Naive B cell (primary cell): ENCODE measurements at regions not wholly inside any gene's neighbourhood (a gene's known extent, or its start where the extent isn't known, plus 50 kb on each side); places are given as distances from the start of the nearest gene placed in this dataset.
"Not testable (repeated sequence)": the region's sequence is repeated elsewhere in the genome, so short reads cannot be mapped to it uniquely, and the experiment has no call there.

Experiments
- ATAC-seq, 2 donors: fragments of 150-1000 bp; cut with Tn5 transposase; 2 replicates each; pipeline ENCODE4 v1.10.0; 2021; ENCODE audit warnings: low read depth in 2 of 2, mild to moderate bottlenecking in 2 of 2, moderate library complexity in 2 of 2
- DNase-seq: peaks from one replicate; pipeline ENCODE4 v3.0.0; 2022
- H3K27ac Mint-ChIP-seq, 6 donors: one replicate each; pipeline ENCODE4 v1.8.0; 2020 to 2022; ENCODE audit warnings: mild to moderate bottlenecking in 6 of 6, mixed read lengths in 6 of 6, moderate library complexity in 5 of 6, inconsistent platforms in 2 of 6
- H3K27me3 Mint-ChIP-seq, 3 donors: one replicate each; pipeline ENCODE4 v1.8.0; 2021 to 2022; ENCODE audit warnings: mixed read lengths in 3 of 3, mild to moderate bottlenecking in 1 of 3
- H3K36me3 Mint-ChIP-seq, 2 donors: one replicate each; pipeline ENCODE4 v1.8.0; 2020 to 2022; ENCODE audit warnings: mixed read lengths in 2 of 2, inconsistent platforms in 1 of 2, mild to moderate bottlenecking in 1 of 2
- H3K4me1 Mint-ChIP-seq, 3 donors: one replicate each; pipeline ENCODE4 v1.8.0; 2020 to 2022; ENCODE audit warnings: mixed read lengths in 3 of 3, inconsistent platforms in 1 of 3, mild to moderate bottlenecking in 1 of 3, moderate library complexity in 1 of 3
- H3K4me3 Mint-ChIP-seq, 8 donors: one replicate each; pipeline ENCODE4 v1.8.0; 2020 to 2022; ENCODE audit warnings: mild to moderate bottlenecking in 8 of 8, mixed read lengths in 8 of 8, moderate library complexity in 8 of 8, inconsistent platforms in 2 of 8
- H3K9me3 Mint-ChIP-seq, 7 donors: one replicate each; pipeline ENCODE4 v1.8.0; 2020 to 2022; ENCODE audit warnings: mixed read lengths in 7 of 7, mild to moderate bottlenecking in 5 of 7, inconsistent platforms in 2 of 7, moderate library complexity in 1 of 7

DNA sequence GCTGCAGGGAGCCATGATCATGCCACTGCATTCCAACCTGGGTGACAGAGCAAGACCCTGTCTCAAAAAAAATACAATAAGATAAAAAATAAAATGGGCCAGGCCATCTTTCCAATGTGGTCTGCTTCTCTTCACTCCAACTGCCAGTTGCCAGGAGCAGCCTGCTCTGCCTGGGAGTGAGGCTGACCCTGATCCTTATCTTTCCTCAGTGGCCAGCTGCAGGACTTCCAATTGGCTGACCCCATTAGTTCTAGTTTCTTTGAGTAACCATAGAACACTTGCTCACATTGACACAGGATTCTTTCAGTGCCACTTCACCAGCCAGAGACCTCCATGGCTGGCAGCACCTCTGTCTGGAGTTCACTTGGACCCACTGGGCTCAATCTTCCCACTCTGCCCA, 258.6 kb downstream of the MID1IP1 start:
- peaks cover 7 to 8% of the 10 kb centered on the region in 2 donors for H3K36me3 Mint-ChIP-seq
- DNase-seq (no peak), ATAC-seq (no peak)
- no peak overlapping the region for H3K27ac Mint-ChIP-seq
- peaks cover 0 to 4% (median 0%) of the 10 kb centered on the region in 3 donors for H3K4me1 Mint-ChIP-seq
- no peak overlapping the region for H3K4me3 Mint-ChIP-seq
- H3K27me3 Mint-ChIP-seq, result peaks cover 0 to 9% (median 0%) of the 10 kb centered on the region in 3 donors
- peaks cover 0 to 11% (median 4%) of the 10 kb centered on the region in 7 donors for H3K9me3 Mint-ChIP-seq

DNA sequence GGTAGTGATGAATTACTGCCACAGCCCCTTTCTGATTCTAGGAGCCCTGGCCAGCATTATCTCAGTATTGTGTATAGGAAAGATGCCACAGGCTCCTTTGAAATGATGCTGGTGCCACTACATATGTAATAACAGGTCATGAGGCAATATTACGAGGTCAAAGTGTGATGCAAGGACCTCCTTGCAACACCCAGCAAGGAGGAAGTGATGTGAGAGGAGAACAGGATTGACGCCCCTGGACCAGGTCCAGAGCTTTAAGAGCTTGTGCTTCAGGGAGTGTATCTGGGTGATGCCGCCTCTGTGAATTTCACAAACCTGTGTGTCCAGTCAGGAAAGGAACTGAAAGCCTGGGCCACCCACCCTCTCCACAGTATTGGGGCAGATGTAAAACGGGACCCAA, 261.8 kb downstream of the MID1IP1 start:
- peaks cover 7 to 8% of the 10 kb centered on the region in 2 donors for H3K36me3 Mint-ChIP-seq
- peaks cover 0 to 9% (median 0%) of the 10 kb centered on the region in 3 donors for H3K27me3 Mint-ChIP-seq
- peaks cover 0 to 4% (median 0%) of the 10 kb centered on the region in 3 donors for H3K4me1 Mint-ChIP-seq
- DNase-seq (no peak), ATAC-seq (no peak)
- no peak overlapping the region for H3K4me3 Mint-ChIP-seq
- H3K9me3 Mint-ChIP-seq, result peaks cover 0 to 6% (median 4%) of the 10 kb centered on the region in 7 donors
- H3K27ac Mint-ChIP-seq, result no peak overlapping the region

DNA sequence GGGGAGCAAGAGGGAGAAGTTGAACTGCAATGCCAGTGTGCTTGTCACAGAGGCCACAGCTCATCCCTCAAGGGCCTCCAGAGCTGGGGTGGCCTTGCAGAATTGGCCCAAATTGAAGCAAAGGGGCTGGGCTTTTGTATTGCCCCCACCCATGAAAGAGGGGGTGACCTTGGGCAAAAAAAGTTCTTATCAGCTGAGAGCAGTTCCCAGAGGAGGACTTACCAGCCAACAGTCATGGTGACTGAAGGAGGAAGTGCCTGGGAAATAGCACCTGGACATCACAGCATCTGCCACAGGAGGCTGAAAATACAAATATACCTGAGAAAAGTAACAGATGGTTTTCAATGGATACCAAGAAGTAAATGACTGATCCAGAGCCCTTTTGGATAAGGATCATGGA, 262.4 kb downstream of the MID1IP1 start:
- Mint-ChIP-seq H3K36me3 (peaks cover 7 to 8% of the 10 kb centered on the region in 2 donors), H3K27me3 (peaks cover 0 to 9% (median 0%) of the 10 kb centered on the region in 3 donors), H3K27ac (no peak overlapping the region), H3K4me3 (no peak overlapping the region), H3K9me3 (peaks cover 1 to 6% (median 5%) of the 10 kb centered on the region in 7 donors), H3K4me1 (peaks cover 0 to 4% (median 0%) of the 10 kb centered on the region in 3 donors)
- no peak for DNase-seq
- no peak for ATAC-seq

DNA sequence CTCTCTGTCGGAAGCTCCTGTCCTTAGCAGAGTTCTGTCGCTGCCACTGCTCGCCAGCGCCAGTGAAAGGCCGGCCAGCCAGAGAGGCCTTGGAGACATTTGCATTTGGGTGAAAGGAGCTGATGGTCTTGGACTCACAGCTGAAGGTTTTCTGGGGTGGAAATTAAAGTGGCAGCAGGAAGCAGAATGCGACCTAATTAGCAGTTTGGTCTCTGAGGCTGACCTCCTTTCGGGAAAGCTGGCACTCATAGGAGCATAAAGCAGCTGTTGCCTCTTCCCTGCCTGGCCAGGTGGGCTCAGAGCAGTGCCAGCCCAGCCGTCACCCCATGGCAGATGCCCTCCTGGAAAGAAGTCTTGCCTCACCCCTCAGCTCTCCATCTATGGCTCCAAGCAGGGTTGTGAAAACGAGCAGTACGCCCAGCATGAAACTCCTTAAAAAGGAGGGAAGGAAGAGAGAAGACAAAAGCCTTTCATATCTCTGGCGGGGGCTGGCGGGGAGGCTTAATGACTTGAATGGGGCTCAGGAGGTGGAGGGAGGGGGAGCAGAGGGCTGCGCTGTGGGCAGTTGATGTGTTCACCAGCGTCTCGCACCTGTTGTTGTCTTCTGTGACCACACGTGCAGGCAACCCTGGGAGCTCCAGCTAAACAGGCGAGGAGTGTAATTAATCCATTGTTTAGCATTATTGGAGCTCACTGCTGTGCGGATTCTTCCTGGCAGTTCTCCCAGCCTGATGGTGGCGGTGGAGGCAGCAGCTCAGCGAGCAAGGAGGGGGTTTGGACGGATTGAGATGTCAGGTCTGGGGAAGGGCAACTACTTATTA, 264.0 kb downstream of the MID1IP1 start:
- H3K36me3 Mint-ChIP-seq, result peaks cover 7 to 8% of the 10 kb centered on the region in 2 donors
- H3K9me3 Mint-ChIP-seq, result peaks cover 4 to 16% (median 9%) of the 10 kb centered on the region in 7 donors
- H3K4me1 Mint-ChIP-seq, result peaks cover 0 to 4% (median 0%) of the 10 kb centered on the region in 3 donors
- H3K4me3 Mint-ChIP-seq, result no peak overlapping the region
- ATAC-seq (no peak), DNase-seq (no peak)
- no peak overlapping the region for H3K27ac Mint-ChIP-seq
- H3K27me3 Mint-ChIP-seq, result peaks cover 0 to 9% (median 0%) of the 10 kb centered on the region in 3 donors

DNA sequence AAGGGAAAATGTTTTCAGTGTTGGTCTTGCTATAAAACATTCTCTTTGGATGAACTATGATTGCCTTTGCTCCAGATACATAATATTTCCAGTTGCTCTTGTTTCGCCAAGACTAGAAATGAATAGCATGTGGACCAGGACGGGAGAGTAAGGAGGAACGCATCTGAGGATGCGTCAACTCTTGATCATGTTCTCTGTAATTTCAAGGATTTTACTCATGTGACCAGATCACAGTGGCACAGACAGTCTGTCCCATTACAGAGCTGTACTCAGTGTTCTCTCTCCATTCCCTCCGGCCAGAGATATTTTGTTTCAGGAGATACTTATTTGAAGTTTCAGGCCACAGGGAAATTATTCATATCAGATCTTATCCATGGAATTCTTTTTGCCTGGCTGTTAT, 266.6 kb downstream of the MID1IP1 start:
- ATAC-seq, result no peak
- no peak overlapping the region for H3K4me3 Mint-ChIP-seq
- H3K9me3 Mint-ChIP-seq, result peaks cover 0 to 13% (median 6%) of the 10 kb centered on the region in 7 donors
- H3K36me3 Mint-ChIP-seq, result no peaks in the 10 kb centered on the region
- no peak for DNase-seq
- peaks cover 0 to 8% (median 4%) of the 10 kb centered on the region in 3 donors for H3K27me3 Mint-ChIP-seq
- H3K4me1 Mint-ChIP-seq, result no peaks in the 10 kb centered on the region
- no peak overlapping the region for H3K27ac Mint-ChIP-seq

DNA sequence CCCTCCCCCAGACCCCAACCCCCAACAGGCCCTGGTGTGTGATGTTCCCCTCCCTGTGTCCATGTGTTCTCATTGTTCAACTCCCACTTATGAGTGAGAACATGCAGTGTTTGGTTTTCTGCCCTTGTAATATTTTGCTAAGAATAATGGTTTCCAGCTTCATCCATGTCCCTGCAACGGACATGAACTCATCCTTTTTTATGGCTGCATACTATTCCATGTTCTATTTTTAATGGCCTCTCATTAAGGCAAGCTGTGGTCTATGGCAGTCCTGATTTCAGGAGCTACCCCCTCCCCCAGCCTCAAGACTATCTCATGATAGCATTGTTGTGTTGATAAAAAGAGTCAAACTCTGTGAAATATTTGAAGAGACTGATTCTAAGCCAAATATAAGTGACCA, 267.4 kb downstream of the MID1IP1 start:
- not testable (repeated sequence) for DNase-seq, ATAC-seq, H3K4me3 Mint-ChIP-seq, H3K27ac Mint-ChIP-seq, H3K36me3 Mint-ChIP-seq, H3K27me3 Mint-ChIP-seq, H3K4me1 Mint-ChIP-seq
- peaks cover 0 to 16% (median 6%) of the 10 kb centered on the region in 7 donors for H3K9me3 Mint-ChIP-seq

DNA sequence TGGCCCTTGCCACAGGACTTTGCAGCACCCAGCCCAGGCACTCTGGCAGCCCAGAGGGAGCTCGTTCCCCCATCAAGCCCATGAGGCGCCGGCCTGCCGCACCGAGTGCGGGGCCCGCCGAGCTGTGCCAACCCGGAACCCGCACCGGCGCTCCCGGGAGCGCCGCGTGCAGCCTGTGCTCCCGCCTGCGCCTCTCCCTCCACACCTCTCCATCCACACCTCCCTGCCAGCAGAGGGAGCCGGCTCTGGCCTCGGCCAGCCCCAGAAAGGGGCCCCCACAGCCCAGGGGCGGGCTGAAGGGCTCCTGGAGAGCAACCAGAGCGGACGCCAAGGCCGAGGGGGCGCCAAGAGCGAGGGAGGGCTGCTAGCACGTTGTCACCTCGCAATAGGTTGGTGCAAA, 268.8 kb downstream of the MID1IP1 start:
- Mint-ChIP-seq H3K4me1 (no peaks in the 10 kb centered on the region), H3K36me3 (peaks cover 0 to 3% of the 10 kb centered on the region in 2 donors)
- ATAC-seq, result no peak

DNA sequence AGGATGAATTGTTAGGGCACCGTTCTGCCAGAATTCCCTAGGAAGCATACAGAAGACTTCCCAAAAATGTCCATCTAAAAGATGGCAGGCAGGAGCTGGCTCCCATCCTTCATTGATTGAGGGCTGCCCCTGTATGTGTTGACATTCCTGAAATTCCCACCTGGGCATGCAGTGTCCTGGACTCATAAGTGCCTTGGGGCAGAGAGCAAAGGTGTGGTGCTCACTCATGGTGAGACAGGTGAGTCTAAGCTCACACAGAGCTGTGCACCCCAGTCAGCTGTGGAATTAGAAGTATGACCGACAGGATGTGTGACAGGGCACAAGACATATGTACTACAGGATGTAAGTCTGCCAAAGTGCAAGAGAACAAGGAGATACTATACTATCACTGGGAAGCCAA, 271.9 kb downstream of the MID1IP1 start:
- no peak for ATAC-seq
- H3K27ac Mint-ChIP-seq, result peak overlapping the region in 1 of 6 donors; percentile 81

More for the DNA sequence above, 268.8 kb downstream of the MID1IP1 start:
- Mint-ChIP-seq H3K27ac (no peak overlapping the region), H3K4me3 (no peak overlapping the region), H3K27me3 (peaks cover 0 to 8% (median 4%) of the 10 kb centered on the region in 3 donors), H3K9me3 (peaks cover 0 to 18% (median 6%) of the 10 kb centered on the region in 7 donors)
- no peak for DNase-seq

DNA sequence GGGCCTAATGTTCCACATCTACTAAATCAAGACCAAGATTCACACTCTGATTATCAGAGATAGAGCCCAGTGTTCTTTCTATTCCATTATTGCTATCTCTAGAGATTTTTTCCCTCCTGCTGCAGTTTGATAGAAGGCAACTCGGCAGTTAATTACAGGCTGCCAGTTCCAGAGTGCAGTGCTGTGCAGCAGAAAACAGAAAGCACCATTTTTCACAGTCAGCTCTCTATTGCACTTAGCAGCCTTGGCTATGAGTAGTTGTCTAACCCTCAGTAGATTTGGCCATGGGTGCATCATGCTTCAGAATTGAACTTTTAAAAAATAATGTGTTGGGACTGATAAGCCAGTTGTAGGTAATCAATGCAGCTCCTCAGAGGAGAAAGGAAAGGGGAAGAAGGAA, 295.3 kb downstream of the MID1IP1 start:
- Mint-ChIP-seq H3K36me3 (no peaks in the 10 kb centered on the region), H3K4me3 (no peak overlapping the region), H3K9me3 (peaks cover 0 to 12% (median 6%) of the 10 kb centered on the region in 7 donors), H3K4me1 (no peaks in the 10 kb centered on the region), H3K27ac (no peak overlapping the region), H3K27me3 (no peaks in the 10 kb centered on the region)
- no peak for DNase-seq
- ATAC-seq, result no peak

More for the DNA sequence above, 271.9 kb downstream of the MID1IP1 start:
- Mint-ChIP-seq H3K4me3 (peak overlapping the region in 1 of 8 donors; percentile 16), H3K27me3 (peaks cover 0 to 8% (median 4%) of the 10 kb centered on the region in 3 donors), H3K36me3 (peaks cover 0 to 8% of the 10 kb centered on the region in 2 donors), H3K9me3 (peaks cover 2 to 18% (median 11%) of the 10 kb centered on the region in 7 donors), H3K4me1 (no peaks in the 10 kb centered on the region)
- no peak for DNase-seq

DNA sequence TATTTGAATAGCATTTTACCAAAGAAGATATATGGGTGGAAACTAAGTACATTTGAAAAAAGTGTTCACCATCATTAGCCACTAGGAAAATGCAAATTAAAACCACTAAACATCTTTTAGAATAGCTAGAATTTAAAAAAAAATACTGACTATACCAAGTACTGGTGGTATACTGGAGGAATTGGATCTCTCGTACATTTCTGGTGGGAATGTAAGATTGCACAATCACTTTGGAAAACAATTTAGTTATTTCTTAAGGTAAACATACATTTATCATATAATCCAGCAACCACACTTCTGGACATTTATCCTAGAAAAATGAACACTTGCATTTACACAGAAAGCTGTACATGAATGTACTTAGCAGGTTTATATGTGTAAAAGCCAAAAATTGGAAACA, 303.5 kb downstream of the MID1IP1 start:
- no peak overlapping the region for H3K4me3 Mint-ChIP-seq
- H3K4me1 Mint-ChIP-seq, result no peaks in the 10 kb centered on the region
- H3K9me3 Mint-ChIP-seq, result peaks cover 0 to 15% (median 4%) of the 10 kb centered on the region in 7 donors
- no peak for ATAC-seq
- H3K27ac Mint-ChIP-seq, result no peak overlapping the region
- peaks cover 0 to 3% (median 0%) of the 10 kb centered on the region in 3 donors for H3K27me3 Mint-ChIP-seq
- DNase-seq, result no peak
- no peaks in the 10 kb centered on the region for H3K36me3 Mint-ChIP-seq

DNA sequence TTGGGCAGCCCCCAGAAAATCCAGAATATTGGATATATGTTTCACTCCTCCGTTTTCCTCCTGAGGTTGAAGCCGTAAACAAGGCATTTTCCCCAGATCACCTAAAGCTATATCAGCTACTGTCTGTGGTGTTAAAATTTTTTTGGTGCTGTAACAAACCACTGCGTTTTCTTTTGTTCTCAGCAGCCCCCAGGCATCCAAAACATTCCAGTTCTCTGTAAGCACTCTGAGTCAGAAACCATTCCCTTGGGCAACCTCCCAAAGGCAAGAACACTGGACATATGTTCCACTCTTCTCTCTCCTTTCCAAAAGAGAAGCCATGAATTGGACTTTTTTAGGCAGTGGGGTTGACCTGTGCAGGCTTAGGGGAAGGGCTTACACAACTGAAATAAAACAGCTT, 310.9 kb downstream of the MID1IP1 start:
- Mint-ChIP-seq H3K27ac (no peak overlapping the region), H3K36me3 (peaks cover 4 to 14% of the 10 kb centered on the region in 2 donors), H3K4me3 (no peak overlapping the region), H3K4me1 (no peaks in the 10 kb centered on the region), H3K9me3 (peaks cover 3 to 43% (median 26%) of the 10 kb centered on the region in 7 donors), H3K27me3 (peaks cover 0 to 7% (median 4%) of the 10 kb centered on the region in 3 donors)
- DNase-seq (no peak), ATAC-seq (no peak)

DNA sequence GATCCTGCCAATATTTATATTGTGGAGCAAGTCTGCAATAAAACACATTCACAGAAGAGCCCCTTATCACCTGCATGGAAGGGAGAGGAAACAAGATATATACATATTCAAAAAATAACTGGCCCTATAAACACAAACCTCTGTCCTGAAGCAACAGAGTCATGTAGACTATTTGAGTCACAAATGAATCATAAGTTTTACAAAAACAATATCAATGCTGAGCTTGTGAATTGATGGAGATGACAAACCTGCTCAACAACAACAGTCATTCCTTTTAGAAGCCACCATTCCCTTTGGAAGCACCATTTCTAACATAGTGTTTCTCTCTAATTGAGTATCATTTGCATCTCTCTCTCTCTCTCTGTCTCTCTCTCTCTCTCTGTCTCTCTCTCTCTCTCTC, 313.9 kb downstream of the MID1IP1 start:
- ATAC-seq (no peak), DNase-seq (no peak)
- peaks cover 4 to 14% of the 10 kb centered on the region in 2 donors for H3K36me3 Mint-ChIP-seq
- H3K27me3 Mint-ChIP-seq, result peaks cover 0 to 7% (median 0%) of the 10 kb centered on the region in 3 donors
- H3K4me1 Mint-ChIP-seq, result no peaks in the 10 kb centered on the region
- no peak overlapping the region for H3K4me3 Mint-ChIP-seq
- H3K27ac Mint-ChIP-seq, result peak overlapping the region in 1 of 6 donors; percentile 7
- peaks cover 3 to 31% (median 21%) of the 10 kb centered on the region in 7 donors for H3K9me3 Mint-ChIP-seq

DNA sequence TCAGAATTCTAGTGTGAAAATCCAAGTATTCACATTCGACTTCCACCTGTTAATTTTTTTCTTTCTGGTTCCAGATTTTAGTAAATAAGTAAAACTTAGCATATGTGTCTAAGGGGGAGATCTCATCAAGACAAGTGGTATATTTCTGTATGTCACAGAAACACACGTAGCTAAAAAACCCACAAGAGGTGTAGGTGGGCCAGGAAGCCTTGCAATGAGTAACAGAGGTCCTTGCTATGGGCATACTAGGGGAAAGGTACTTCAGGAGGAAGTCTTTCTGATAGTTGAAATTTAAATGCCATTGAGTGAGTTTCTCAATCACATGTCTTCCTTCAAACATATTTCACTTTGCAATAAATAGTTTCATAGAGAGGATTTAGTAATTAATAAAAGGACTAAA, 315.8 kb downstream of the MID1IP1 start:
- peaks cover 0 to 2% of the 10 kb centered on the region in 2 donors for H3K36me3 Mint-ChIP-seq
- no peak for ATAC-seq
- H3K27me3 Mint-ChIP-seq, result peaks cover 0 to 7% (median 0%) of the 10 kb centered on the region in 3 donors
- no peak for DNase-seq
- H3K9me3 Mint-ChIP-seq, result peaks cover 0 to 12% (median 7%) of the 10 kb centered on the region in 7 donors
- H3K4me1 Mint-ChIP-seq, result no peaks in the 10 kb centered on the region
- no peak overlapping the region for H3K27ac Mint-ChIP-seq
- H3K4me3 Mint-ChIP-seq, result no peak overlapping the region

DNA sequence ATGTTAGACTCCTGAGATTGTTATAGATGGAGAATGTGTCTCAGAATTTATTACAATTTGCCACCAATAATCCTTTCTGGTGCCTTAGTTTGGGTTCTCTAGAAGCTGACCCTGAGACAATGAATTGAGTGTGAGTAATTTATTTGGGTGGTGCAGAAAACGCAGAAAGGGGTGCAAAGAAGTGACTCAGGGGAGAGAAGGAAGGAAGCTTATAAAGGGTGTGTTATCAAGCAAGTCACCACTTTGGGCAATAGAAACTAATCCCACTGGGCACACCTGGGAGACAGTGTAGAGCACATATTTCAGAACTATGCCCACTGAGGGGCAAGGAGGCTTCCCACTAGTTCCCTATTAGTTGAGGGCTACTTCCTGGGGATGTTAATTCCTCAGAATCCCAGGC, 320.6 kb downstream of the MID1IP1 start:
- Mint-ChIP-seq H3K27me3 (peaks cover 0 to 9% (median 0%) of the 10 kb centered on the region in 3 donors), H3K27ac (no peak overlapping the region), H3K4me3 (no peak overlapping the region), H3K36me3 (no peaks in the 10 kb centered on the region), H3K9me3 (peaks cover 0 to 4% (median 0%) of the 10 kb centered on the region in 7 donors), H3K4me1 (no peaks in the 10 kb centered on the region)
- DNase-seq (no peak), ATAC-seq (no peak)
